ENCODE measurements at regions not wholly inside any gene's neighbourhood (a gene's known extent, or its start where the extent isn't known, plus 50 kb on each side); places are given as distances from the start of the nearest gene placed in this dataset.

DNA sequence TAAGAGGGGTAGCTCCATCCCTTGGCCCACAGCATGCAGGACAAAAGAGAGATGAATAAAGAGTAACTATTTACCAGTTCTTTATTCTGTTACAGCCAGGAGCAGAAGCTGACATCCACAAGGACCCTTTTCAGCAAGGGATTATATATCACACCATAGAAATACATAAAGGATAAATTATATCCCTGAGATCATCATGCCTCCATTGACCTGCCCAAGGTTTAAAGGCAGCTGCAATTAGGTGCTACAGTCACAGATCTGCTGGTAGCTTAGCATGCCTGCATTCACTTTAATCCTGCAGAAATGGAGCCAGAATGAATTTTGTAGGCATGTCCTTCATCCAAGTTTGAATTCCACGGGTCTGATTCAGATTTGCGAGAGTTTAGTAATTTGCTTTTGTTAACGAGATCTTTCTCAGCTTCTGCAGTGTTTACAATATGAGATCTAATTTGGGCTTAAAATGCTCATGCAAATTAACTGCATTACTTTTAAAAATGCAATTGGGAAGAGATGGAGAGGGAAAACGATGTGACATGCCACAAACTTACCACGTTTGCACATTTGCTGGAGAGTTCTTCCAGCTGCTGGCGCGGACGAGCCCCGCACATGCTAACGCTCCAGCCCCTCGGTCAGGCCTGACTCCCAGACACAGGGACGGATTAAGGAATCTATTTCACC, 327.0 kb upstream of the NOCT start:
- no peak for DNase-seq (ENCODE audit: low spot score)

DNA sequence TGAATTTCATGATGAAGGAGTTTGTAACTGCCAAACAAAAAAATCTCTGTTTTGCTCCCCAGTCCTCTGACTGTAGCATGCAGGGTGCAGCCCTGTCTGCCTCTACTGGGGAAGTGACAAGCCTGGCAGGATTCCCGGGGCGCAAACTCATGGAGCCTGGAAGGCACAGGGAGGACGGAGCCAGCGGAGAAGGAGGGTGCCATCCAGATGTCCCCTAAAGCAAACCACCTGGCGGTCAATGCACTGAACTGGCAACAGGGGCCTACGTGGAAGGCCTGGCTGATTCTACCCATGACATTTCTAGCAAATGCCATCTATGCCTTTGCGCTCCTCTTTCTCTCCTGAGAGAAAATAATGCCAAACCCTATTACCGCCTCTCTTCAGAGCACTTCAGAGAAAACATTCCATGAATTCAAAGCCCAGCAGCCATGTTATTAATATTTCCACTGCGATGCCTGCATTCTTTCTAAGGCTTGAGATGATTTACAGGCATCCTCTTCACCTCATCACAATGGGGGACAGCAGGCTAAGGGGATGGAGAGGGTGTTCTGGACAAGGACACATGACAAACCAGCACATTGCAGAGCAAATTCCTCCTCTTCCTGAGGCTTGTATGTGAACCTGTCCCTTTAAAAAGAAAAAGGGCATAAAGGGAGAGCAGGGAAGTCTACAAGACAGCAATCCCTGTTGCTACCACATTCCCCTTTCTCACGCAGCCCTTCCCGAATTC, 329.3 kb upstream of the NOCT start:
- DNase-seq (ENCODE audit: low spot score), result no peak

DNA sequence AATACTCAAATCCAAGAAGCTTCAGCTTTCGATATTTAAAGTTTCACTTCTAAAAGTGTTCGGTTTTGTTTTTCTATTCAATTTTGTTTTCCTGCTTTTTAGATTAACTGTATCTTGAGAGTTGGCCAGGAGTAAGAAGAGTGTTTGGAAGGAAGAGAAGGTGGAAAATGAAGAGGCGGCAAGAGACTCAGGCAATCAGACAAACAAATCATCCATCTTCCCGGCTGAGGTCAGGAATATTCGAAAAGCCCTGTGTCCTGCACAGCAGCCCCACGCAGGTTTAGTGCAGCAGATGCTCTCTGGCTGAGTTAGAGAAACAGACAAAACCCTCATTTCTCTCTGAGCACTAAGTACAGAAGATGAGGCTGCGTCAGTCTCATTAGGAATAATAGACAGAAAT, 330.3 kb upstream of the NOCT start:
- DNase-seq (ENCODE audit: low spot score), result no peak

DNA sequence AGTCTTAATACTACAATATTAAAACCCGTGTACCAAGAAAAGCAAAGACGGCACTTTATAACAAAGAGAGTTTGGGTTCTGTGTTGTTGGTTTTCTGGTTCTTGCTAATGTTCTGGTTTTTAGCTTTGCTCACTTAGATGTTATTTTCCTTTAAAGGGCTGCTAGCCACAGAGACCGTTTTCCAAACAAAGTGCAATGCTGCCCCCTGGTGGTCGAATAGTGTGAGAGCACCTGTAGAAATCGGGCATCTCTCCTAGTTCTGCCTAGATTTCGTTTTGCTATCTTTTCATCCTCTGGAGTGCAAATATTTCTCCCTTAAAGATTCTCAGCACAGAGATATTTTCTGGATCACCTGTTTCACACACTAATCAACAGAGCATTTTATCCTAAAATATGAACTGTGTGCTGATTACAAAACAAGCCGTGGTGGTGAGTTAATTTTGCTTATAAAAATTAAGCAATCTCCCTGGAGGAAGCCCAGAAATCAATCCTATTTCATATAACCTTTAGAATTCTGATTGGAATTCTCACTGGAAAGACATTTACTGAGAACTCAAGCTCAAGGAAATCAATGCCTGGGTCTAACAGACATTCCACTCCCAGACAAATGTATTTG, 334.5 kb upstream of the NOCT start:
- DNase-seq (ENCODE audit: low spot score), result peak; percentile 87

DNA sequence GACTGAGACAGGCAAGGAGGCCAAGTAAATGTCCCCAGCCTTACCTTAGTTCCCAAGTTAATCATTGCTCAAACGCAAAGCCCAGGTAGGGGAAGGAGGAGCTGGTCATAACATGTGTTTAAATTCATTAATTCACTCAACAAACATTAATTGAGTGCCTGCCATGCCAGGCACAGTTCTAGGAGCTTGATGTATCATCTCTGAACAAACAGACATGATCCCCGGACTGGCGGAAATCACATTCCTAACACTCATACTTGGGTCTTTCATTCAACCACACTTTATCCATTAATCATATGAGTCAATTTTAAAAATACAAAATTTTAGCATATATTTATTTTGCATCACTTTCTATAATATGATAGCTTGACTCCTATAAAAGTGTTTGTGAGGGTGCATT, 335.3 kb upstream of the NOCT start:
- DNase-seq (ENCODE audit: low spot score), result no peak

DNA sequence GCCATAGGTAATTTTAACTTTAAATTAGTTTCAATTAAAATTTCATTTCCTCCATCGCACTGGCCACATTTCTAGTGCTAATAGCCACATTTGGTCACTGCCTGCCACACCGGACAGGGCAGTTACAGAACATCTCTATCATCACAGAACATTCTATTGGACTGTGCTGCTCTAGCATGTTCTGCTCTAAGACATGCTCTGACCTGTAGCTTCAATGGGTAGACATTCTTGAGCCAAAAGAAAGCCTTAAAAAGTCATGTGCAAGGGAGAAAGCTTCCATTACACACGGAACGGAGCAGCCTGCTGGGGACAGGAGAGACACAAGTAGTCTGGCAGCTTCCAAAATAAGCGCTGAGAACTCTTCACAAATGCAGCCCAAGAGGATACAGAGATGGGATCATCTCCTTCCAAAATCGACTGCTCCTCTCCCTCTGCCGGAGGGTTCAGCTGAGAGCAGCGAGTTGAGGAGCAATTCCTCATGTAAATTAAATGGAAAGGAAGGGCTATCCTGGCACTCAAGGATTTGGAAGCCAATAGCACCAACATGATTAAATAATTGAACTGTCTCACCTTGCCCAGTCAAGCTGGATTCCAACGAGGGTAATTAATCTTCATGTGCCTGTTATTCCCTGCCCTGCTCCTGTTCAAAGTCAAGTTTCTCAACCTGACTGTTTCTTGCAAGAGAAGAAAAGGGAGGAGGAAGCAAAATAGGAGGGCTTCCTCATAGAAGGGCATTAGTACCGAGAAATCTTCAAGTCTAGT, 336.4 kb upstream of the NOCT start:
- DNase-seq (ENCODE audit: low spot score), result no peak

DNA sequence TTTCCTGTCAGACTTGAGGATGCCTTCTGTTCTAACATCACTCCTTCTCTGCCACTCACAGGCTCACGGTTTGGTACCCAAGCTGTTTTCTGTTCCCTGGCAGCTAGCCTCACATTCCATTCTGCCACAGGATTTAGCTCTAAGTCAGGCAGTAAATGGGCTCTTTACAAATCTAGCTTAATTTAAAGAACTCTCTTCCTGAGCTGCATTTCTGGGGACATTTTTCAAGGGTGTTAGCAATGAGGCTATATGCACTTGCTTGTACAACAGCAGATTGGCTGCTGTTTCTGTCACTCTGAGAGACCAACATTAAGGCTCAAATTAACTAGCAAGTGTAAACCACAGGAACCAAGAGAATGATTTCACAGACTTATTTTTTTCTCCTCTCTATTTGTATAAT, 337.8 kb upstream of the NOCT start:
- DNase-seq (ENCODE audit: low spot score), result peak; percentile 56

DNA sequence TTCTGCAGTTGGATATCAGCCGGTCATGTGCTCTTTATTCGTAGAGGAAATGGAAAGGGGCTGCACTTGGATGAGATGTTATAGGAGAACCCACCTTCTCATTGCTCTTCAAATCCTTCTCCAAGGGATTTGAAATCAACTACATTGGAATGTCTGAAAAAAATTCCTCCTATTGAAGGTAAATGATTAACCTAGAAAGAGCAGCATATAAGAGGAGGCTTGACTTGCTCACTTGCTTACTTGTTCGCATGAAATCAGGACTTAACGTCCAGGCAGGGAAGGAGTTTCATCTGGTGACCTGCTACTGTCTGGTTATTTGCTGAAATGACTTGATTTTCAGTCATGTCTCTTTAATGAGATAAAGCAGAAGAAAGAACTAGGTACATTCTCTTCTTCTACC, 338.4 kb upstream of the NOCT start:
- no peak for DNase-seq (ENCODE audit: low spot score)

DNA sequence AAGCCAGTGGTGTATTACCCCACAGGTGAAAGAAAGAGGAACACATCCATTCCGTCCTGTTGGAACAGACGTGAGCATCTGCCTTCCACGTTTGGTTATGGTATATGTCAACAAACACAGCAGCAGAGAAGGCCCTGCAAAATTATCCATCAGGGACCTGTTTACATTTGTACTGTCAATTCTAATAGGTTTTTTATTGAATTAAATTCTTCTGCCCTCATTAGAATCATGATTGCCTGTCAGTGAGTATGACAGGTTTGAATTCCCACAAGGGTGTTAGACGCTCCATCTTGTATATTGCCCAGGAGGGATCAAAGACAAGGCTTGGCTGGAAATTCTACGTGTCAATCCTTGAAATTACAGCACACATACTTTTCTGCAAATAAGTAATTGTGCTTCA, 339.9 kb upstream of the NOCT start:
- DNase-seq (ENCODE audit: low spot score), result no peak

DNA sequence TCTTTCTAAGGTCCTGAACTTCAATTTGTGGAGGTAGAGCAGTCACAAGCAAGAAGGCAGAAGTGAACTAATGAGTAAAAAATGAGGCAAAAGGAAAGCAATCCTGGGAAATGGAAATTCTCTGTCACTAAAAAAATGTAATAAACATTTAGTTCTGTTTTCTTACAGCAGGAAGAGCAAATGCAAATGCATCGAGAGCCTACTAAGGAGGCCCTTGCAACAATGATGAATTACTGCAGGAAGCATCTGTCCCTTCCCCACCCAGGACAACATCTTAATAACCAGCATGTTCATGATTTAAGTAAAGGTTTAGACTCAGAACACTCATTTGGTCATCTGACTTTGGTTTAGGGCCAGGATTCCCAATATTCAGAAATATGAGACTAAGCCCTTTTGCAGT, 341.4 kb upstream of the NOCT start:
- DNase-seq (ENCODE audit: low spot score), result no peak

DNA sequence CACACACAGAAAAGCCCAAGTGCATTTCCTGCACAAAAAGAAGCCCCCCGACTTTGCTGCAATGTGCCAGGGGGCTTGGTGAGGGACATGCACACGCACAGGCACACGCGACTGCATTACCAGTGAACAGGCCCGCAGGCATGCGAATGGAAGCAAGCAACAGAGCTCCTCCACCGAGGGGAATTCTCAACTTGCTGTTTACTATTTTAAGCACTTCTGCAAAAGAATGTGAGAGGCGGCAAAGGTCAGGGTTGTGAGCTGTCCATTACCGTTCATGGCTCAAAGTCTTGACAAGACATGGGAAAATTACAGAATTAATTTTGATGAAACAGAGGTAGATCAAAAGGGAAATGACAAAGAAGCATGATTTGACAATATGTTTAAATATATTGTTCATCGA, 342.5 kb upstream of the NOCT start:
- no peak for DNase-seq (ENCODE audit: low spot score)

DNA sequence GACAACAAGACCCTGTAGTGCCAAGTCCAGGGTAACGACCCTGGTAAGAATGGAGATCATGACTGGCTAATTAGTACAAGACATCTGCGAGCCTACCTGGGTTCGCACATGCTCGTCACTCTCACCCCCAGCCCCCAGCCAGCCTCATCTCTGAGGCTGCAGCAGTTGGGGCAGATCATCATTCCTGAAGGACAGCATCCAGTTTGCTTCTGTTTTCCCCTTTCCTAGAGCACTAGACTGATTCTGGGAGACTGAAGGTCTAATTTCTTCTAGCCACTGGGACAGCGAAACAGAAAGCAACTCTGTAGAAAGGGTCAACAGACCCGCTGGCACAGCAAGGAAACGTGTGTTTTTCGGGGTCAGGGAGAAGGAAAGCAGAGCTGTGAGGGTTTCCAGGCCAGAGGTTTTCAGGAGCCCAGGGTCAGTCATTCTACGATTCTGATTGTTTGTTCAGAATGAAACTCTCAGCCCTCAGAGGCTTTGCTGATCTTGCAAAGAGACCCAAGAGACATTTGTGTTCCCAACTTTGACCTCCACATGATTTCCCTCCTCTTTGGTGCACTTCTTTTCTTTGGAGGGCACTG, 343.1 kb upstream of the NOCT start:
- no peak for DNase-seq (ENCODE audit: low spot score)

DNA sequence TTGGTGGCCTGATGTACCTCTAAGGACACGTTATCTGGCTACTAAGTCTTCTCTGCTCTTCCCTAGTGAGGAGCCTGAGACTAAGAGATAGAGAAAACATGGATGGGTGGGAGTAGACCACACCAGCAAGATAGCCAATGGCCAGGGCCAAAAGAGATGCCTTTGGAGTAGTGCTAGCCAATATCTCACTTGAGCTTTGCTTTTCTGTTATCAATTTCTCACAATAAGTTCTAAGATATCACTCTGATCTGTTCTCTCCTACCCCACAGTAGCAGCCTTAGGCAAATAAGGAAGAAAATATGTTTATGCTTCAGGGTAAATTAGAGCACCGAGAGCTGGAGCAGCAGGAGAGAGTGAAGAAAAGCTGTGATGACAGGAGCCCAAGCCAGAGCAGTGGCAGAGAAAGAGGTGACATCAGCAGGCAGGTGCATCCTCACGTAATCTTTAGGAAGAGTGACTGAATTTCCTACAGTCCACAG, 343.9 kb upstream of the NOCT start:
- no peak for DNase-seq (ENCODE audit: low spot score)

DNA sequence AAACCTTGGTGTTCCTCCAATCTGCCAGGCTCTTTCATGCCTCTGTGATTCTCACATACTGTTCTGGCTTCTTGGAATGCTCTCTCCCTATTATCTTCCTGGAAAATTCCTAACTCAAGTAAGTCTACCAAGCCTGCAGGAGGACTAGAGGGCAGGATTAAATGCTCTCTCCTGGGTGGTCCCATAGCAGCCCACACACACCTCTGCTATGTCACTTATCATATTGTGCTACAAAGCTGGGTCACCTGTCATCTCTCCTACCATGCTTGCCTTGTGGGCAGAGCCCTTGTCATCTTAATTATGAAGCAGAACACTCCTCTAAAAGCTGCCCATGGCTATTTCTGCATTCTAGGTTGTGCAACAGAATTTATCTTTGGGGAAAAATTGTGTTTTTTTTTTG, 344.5 kb upstream of the NOCT start:
- no peak for DNase-seq (ENCODE audit: low spot score)

DNA sequence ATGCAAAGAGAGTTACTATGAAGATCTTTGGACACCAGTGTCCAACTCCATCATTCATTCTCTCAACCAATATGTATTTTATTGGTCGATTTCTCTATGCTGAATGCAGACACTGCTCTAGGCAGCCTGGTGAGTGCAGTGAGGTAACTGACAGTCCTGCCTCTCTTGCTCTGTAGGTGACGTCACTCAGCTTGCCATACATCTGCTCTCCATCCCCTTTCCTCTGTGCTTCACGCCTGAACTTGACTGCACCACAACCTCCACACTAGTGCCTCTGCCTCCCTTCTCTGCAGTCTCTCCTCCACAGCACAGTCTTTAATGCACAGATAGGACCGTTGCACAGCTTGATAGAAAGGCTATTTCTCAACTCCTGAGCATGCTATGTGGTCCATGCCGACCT, 344.9 kb upstream of the NOCT start:
- DNase-seq (ENCODE audit: low spot score), result no peak

DNA sequence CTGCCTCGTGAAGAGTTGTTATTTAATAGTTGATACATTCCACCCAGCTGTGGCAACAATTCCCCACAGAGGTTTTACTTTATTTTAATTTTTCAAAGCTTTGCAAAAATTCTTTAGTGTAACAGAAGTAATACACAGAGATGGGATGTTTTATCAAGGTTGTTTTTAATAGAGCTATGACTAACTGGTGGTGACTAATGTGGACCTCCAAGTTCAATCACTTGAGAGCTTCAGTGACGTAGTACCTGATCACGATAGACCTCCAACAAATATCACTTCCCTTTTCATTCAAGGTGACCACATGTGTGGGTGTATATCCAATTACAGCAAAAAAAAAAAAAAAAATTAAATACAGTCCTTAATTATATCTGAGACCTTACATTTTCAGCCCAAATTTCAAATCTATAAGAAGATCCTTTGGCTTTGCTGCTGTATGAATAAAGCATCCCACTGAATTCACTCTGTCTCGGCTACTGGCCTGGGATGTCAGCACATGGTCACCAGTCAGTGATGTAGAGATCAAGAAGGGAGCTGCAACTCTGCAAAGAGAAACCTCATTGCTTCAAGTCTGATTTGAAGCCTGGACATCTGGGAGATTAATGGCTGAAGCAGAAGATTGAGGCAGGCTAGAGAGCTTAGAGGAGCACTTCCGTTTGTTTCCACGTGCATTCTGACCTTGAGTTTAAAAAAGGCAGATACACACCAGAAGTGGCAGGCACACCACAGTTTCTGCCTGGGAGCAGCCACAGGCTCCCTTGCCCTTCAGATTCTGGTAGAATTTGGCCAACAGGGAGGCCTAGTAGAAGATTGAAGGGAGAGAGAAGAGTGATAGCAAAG, 345.9 kb upstream of the NOCT start:
- no peak for DNase-seq (ENCODE audit: low spot score)

DNA sequence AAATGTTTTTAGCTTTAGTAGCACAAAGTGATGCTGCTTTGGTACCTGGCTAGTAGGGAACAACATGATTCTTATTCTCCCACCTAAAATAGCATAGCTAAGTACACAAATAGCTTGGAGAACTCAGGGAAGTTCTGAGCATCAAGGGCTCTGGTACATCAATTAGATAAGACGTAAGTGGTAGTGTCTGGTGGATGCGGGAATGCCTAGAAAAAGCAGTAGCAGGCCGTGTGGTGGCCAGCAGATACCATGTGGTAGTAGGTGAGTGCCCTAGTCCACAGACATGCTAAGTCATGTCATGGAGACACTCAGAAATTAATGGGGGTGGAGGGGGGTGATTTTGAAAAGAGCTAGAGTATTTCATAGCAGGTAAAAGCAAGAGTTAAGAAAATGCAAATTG, 347.3 kb upstream of the NOCT start:
- DNase-seq (ENCODE audit: low spot score), result no peak

DNA sequence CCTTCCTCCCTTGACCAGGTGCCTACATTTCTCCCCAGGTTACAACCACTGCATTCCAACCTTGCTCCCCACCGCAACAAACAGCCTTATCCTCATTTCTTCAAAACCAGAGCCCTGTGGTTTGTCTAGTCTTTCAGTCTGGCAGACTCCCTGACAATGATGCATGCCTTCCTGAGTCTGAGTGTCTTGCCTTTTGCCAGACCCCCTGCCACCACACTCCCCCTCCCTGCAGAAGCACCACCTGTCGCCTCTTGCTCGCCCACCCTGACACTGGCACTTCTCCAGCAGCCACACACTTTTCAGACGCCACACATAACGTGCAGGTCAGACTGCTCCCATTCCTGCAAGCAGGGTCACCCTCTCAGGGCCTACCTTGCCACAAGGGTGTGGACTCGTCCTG, 349.2 kb upstream of the NOCT start:
- DNase-seq (ENCODE audit: low spot score), result peak; percentile 34

DNA sequence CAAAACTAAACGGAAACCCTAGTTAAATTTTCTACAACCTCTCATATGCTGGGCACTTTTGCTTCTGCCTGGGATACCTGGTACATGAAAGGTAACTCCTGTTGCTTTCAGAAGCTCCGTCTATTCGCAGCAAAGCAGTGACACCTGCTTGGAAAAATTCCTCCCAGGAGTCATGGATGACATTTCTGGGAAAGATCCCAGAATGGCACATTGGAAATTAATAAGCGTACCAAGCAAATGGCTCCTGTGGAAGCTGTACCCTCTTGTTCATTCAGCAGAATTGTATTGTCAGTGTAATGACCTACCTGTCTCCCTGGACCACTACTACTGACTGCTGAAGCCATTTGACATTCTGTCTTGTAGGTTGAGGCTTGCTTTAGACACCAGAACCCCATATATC, 349.7 kb upstream of the NOCT start:
- DNase-seq (ENCODE audit: low spot score), result peak; percentile 60

DNA sequence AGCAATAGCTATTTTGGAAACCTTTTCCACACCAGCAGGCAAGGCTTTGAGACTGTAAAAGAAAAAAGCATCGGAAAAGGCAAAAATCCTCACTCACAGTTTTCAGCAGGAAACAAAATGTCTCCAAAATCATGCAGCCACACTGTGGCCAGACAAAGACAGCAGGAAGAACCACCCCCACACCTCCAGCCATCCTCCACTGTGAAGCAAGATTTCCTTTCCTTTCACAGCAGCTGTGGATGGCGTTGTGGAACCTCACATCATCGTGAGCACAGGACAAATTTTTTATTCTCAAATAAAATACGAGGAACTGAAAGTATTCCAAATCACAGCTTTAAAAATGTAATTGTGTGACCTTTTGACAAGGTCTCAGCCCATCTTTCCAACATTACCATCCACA, 351.7 kb upstream of the NOCT start:
- peak; percentile 22 for DNase-seq (ENCODE audit: low spot score)

DNA sequence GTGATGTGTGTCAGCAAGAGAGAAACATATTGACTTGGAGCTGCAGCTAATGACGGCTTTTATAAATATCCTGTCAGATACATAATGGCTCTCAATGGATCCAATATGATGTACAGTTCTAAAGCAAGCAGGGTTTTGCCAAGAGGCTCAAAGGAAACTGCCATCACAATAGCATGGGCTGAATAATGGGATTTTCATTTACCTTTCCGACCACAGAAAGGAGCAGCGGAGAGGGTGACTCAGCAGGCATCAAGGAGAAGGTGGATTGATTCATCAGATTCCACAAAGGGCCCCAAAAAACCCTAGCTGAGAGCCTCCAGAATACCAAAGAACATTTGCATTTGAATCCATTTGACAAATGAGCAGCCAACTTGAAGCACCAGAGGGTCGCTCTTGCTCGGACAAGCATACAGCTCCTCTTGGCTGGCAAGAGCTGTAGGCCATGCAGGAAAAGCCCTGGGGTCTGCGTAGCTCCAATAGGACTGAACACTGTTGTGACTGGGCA, 355.7 kb upstream of the NOCT start:
- no peak for DNase-seq (ENCODE audit: low spot score)
